Loucy (cell line): ENCODE measurements at regions not wholly inside any gene's neighbourhood (a gene's known extent, or its start where the extent isn't known, plus 50 kb on each side); places are given as distances from the start of the nearest gene placed in this dataset.
"Not testable (repeated sequence)": the region's sequence is repeated elsewhere in the genome, so short reads cannot be mapped to it uniquely, and the experiment has no call there.

Source experiments
- H2AFZ ChIP-seq: fragments of 200-600 bp; sonication (generic); 2 replicates; pipeline ENCODE4 v1.6.0; 2016; ENCODE audit warnings: antibody characterized with exemption, mild to moderate bottlenecking, low read length, moderate library complexity
- H3F3A ChIP-seq: fragments of 200-600 bp; 2 replicates; pipeline ENCODE4 v1.6.0; 2016; ENCODE audit warnings: antibody characterized with exemption, low read depth, mild to moderate bottlenecking
- H3K27me3 ChIP-seq: fragments of 200-600 bp; sonication (generic); 2 replicates; pipeline ENCODE4 v1.6.1; 2014; ENCODE audit warnings: low read length, mild to moderate bottlenecking; ENCODE audit not compliant: insufficient read depth, poor library complexity, severe bottlenecking
- H3K36me3 ChIP-seq: fragments of 200-600 bp; sonication (generic); 2 replicates; pipeline ENCODE4 v1.6.1; 2016; ENCODE audit warnings: low read length; ENCODE audit not compliant: insufficient read depth
- H3K4me1 ChIP-seq: fragments of 200-600 bp; sonication (generic); 2 replicates; pipeline ENCODE4 v1.5.1; 2014; ENCODE audit warnings: low read length, mild to moderate bottlenecking; ENCODE audit not compliant: insufficient read depth, poor library complexity, severe bottlenecking
- H3K4me2 ChIP-seq: fragments of 200-600 bp; sonication (generic); 2 replicates; pipeline ENCODE4 v1.6.0; 2014; ENCODE audit warnings: antibody characterized with exemption, low read length, low read depth, mild to moderate bottlenecking; ENCODE audit not compliant: poor library complexity, severe bottlenecking
- H3K4me3 ChIP-seq: fragments of 200-600 bp; sonication (generic); 2 replicates; pipeline ENCODE4 v1.5.1; 2014; ENCODE audit warnings: low read length, mild to moderate bottlenecking, mixed read lengths; ENCODE audit not compliant: poor library complexity, severe bottlenecking
- H3K79me2 ChIP-seq: fragments of 200-600 bp; sonication (generic); 2 replicates; pipeline ENCODE4 v1.6.1; 2014; ENCODE audit warnings: low read length; ENCODE audit not compliant: insufficient read depth
- H3K9ac ChIP-seq: fragments of 200-600 bp; sonication (generic); 2 replicates; pipeline ENCODE4 v1.6.0; 2014; ENCODE audit warnings: mild to moderate bottlenecking, low read depth, low read length, moderate library complexity; ENCODE audit not compliant: poor library complexity, severe bottlenecking
- H3K9me2 ChIP-seq: fragments of 200-600 bp; sonication (generic); replicated peaks from 2 replicates; pipeline ENCODE4 v1.6.1; 2016; ENCODE audit warnings: low read depth, low read length, mixed read lengths
- H3K9me3 ChIP-seq: fragments of 200-600 bp; sonication (generic); 2 replicates; pipeline ENCODE4 v1.6.1; 2014; ENCODE audit warnings: mild to moderate bottlenecking, antibody characterized with exemption, low read length, low read depth; ENCODE audit not compliant: insufficient read depth
- H4K20me1 ChIP-seq: fragments of 200-600 bp; sonication (generic); 2 replicates; pipeline ENCODE4 v1.6.0; 2014; ENCODE audit warnings: antibody characterized with exemption, low read length, mild to moderate bottlenecking; ENCODE audit not compliant: insufficient read depth, poor library complexity, severe bottlenecking

DNA sequence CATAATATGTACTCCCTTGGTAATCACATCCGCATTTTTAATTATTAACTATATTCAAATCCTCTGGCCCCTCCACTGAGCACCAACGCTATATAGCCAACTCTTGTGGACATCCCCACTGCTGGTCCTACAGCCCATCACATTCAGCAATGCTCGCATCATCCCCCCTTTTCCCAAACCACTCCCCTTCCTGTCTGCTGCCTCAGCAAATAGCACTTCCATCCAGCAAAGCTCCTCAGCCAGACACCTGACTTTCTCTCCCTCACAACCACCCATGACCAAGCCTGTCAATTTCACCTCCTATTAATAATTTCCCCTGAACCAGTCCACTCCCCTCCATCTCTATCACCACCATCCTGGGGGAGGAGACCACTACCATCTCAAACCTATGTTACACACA lies 65.5 kb upstream of the KIF2A start:
- not testable (repeated sequence) for H3K9me3 ChIP-seq, H3K4me2 ChIP-seq, H3K27me3 ChIP-seq, H3K4me1 ChIP-seq, H4K20me1 ChIP-seq, H2AFZ ChIP-seq, H3K36me3 ChIP-seq, H3K9ac ChIP-seq, H3K4me3 ChIP-seq, H3F3A ChIP-seq, H3K9me2 ChIP-seq, H3K79me2 ChIP-seq

GRCh38 chr5:62242000-62242399 lies 64.0 kb upstream of the KIF2A start:
- not testable (repeated sequence) for H3K4me1 ChIP-seq, H3K9me3 ChIP-seq, H3K9ac ChIP-seq, H3K36me3 ChIP-seq, H3K4me2 ChIP-seq, H3K9me2 ChIP-seq, H3K27me3 ChIP-seq, H3F3A ChIP-seq, H4K20me1 ChIP-seq, H3K79me2 ChIP-seq, H2AFZ ChIP-seq, H3K4me3 ChIP-seq

DNA sequence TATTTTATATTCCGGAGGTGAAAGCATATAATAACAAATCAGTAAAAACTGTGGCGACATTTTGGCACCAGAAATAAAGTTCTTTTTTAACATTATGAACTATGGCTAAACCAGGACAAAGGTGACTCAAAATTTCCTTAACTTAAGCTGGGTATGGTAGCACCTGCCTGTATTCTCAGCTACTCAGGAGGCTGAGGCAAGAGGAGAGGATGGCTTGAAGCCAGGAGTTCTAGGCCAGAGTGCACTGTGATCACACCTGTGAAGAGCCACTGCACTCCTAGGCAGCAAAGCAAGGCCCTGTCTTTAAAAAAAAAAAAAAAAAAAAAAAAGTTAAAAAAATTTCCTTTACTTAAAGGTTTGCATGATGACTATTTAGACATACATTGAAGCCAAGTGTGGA lies 63.0 kb upstream of the KIF2A start:
- H3K4me1 ChIP-seq, H3K4me3 ChIP-seq, H3K79me2 ChIP-seq, H3F3A ChIP-seq, H3K4me2 ChIP-seq, H3K27me3 ChIP-seq, H3K9me2 ChIP-seq, H2AFZ ChIP-seq, H4K20me1 ChIP-seq, H3K9ac ChIP-seq, H3K9me3 ChIP-seq, H3K36me3 ChIP-seq: not testable (repeated sequence)

DNA sequence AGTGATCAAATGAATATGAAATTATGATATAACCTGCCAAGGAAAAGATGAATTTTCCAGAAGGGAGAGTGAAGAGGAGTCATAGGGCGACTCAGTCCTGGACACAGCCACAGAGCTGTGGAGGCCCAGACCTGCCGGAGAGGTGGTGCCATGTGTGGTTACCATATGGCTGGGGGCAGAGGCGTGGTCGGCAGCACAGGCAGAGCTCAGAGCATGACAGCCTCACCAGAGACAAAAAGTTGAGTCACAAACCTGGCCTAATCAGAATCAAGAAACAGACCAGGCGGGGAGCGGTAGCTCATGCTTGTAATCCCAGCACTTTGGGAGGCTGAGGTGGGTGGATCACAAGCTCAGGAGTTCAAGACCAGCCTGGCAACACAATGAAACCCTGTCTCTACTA lies 57.8 kb upstream of the KIF2A start:
- H3K79me2 ChIP-seq, H3K4me3 ChIP-seq, H3K9ac ChIP-seq, H4K20me1 ChIP-seq, H2AFZ ChIP-seq, H3K36me3 ChIP-seq, H3K27me3 ChIP-seq, H3K4me1 ChIP-seq, H3K4me2 ChIP-seq, H3F3A ChIP-seq, H3K9me2 ChIP-seq, H3K9me3 ChIP-seq: not testable (repeated sequence)

GRCh38 chr5:62250085-62250484 lies 55.9 kb upstream of the KIF2A start:
- not testable (repeated sequence) for H3K27me3 ChIP-seq, H3K4me3 ChIP-seq, H4K20me1 ChIP-seq, H2AFZ ChIP-seq, H3K36me3 ChIP-seq, H3K4me1 ChIP-seq, H3K9me2 ChIP-seq, H3K79me2 ChIP-seq, H3K9ac ChIP-seq, H3K4me2 ChIP-seq, H3F3A ChIP-seq, H3K9me3 ChIP-seq

DNA sequence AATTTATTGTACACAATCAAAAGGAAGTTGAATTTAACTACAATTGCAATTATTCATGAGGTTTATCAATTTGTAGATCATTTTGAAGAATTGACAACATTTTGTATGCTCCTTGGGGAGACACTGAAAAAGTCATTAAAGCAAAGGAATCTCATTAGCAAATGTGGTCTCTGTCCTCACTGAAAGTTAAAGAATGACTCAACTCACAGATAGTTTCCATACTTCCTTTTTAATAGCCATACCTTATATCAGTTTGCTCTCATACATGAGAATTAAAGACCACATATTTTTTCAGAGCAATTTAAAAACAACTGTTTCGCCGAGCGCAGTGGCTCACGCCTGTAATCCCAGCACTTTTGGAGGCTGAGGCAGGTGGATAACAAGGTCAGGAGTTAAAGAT lies 55.1 kb upstream of the KIF2A start:
- H3K4me2 ChIP-seq, H2AFZ ChIP-seq, H3K9me2 ChIP-seq, H3K4me3 ChIP-seq, H3K27me3 ChIP-seq, H3K36me3 ChIP-seq, H3K4me1 ChIP-seq, H3F3A ChIP-seq, H3K79me2 ChIP-seq, H3K9ac ChIP-seq, H3K9me3 ChIP-seq, H4K20me1 ChIP-seq: not testable (repeated sequence)

GRCh38 chr5:62252519-62252918 lies 53.5 kb upstream of the KIF2A start:
- not testable (repeated sequence) for H3K4me3 ChIP-seq, H3F3A ChIP-seq, H4K20me1 ChIP-seq, H3K36me3 ChIP-seq, H2AFZ ChIP-seq, H3K9me2 ChIP-seq, H3K27me3 ChIP-seq, H3K79me2 ChIP-seq, H3K4me2 ChIP-seq, H3K9ac ChIP-seq, H3K9me3 ChIP-seq
- H3K4me1 ChIP-seq: peaks cover 12% of the 10 kb centered on the region

DNA sequence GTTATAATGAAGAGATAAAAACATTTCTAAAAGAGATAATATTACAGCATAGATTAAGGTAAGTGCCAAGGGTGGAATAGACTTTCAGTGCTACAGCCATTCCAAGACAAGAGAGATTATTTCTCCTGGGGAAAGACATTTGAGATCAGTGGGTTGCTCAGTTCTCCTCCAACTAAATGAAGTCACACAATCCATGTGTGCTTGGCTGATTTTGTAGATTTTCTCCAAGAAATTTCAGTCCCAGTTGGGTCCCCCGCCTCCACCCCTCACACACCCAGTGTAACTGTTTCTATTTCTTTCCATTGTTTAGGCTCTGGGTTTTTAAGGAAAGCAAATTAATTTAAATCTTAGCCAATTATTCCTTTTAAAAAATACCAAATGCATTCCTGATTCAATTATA lies 50.5 kb upstream of the KIF2A start:
- H3K9ac ChIP-seq, H3K9me3 ChIP-seq, H3K4me2 ChIP-seq, H4K20me1 ChIP-seq, H3K36me3 ChIP-seq, H3K9me2 ChIP-seq, H3K4me3 ChIP-seq, H3K79me2 ChIP-seq, H3F3A ChIP-seq, H3K27me3 ChIP-seq, H2AFZ ChIP-seq: not testable (repeated sequence)
- H3K4me1 ChIP-seq: peaks cover 23% of the 10 kb centered on the region
